DND-41 (cell line): ENCODE measurements at regions not wholly inside any gene's neighbourhood (a gene's known extent, or its start where the extent isn't known, plus 50 kb on each side); places are given as distances from the start of the nearest gene placed in this dataset.
"Not testable (repeated sequence)": the region's sequence is repeated elsewhere in the genome, so short reads cannot be mapped to it uniquely, and the experiment has no call there.

Experiments used
- ATAC-seq: fragments of 200-7000 bp; cut with Tn5 transposase; 3 replicates; pipeline ENCODE4 v1.9.1; 2021; ENCODE audit warnings: low read depth; ENCODE audit not compliant: insufficient read depth
- DNase-seq: peaks from one replicate; pipeline ENCODE4 v3.0.0-alpha.2; 2020
- H2AFZ ChIP-seq: 2 replicates; pipeline ENCODE4 v1.6.0; 2012; ENCODE audit warnings: low read depth, low read length
- H3K27ac ChIP-seq: 2 replicates; pipeline ENCODE4 v1.5.1; 2012; ENCODE audit warnings: low read length, inconsistent platforms
- H3K27me3 ChIP-seq: fragments of 200-600 bp; sonication (generic); 2 replicates; pipeline ENCODE4 v1.6.0; 2012; ENCODE audit warnings: low read length, mild to moderate bottlenecking, inconsistent platforms; ENCODE audit not compliant: insufficient read depth, poor library complexity
- H3K36me3 ChIP-seq: 2 replicates; pipeline ENCODE4 v1.5.1; 2012; ENCODE audit warnings: low read length, inconsistent platforms; ENCODE audit not compliant: insufficient read depth
- H3K4me1 ChIP-seq: 2 replicates; pipeline ENCODE4 v1.5.1; 2012; ENCODE audit warnings: mild to moderate bottlenecking, low read length; ENCODE audit not compliant: insufficient read depth
- H3K4me2 ChIP-seq: 2 replicates; pipeline ENCODE4 v1.6.0; 2012; ENCODE audit warnings: mild to moderate bottlenecking, moderate library complexity, low read length, inconsistent platforms; ENCODE audit not compliant: insufficient read depth
- H3K4me3 ChIP-seq, 2 experiments: fragments of 200-600 bp in 1 of 2; shearing (Covaris generic) in 1 of 2; 2 replicates each; pipeline ENCODE4 v1.5.1; 2012 to 2016; ENCODE audit warnings: inconsistent platforms in 2 of 2, low read length in 2 of 2, mild to moderate bottlenecking in 2 of 2, low read depth in 1 of 2, moderate library complexity in 1 of 2
- H3K79me2 ChIP-seq: 2 replicates; pipeline ENCODE4 v1.6.0; 2012; ENCODE audit warnings: low read length, inconsistent platforms; ENCODE audit not compliant: insufficient read depth
- H3K9ac ChIP-seq: 2 replicates; pipeline ENCODE4 v1.6.0; 2012; ENCODE audit warnings: low read depth, mild to moderate bottlenecking, inconsistent platforms, low read length, moderate library complexity
- H3K9me3 ChIP-seq: 2 replicates; pipeline ENCODE4 v1.5.1; 2012; ENCODE audit warnings: low read length, moderate library complexity, mild to moderate bottlenecking, inconsistent platforms; ENCODE audit not compliant: insufficient read depth, severe bottlenecking
- H4K20me1 ChIP-seq: 2 replicates; pipeline ENCODE4 v1.6.0; 2012; ENCODE audit warnings: low read length; ENCODE audit not compliant: insufficient read depth
- EZH2 ChIP-seq: IDR thresholded peaks from 3 replicates; pipeline ENCODE4 v1.6.1; 2012; ENCODE audit warnings: borderline replicate concordance, low read depth, mild to moderate bottlenecking, moderate library complexity, low read length, inconsistent platforms; ENCODE audit not compliant: severe bottlenecking
- TF ChIP-seq, protein P1 (sequence below): IDR thresholded peaks from 2 replicates; pipeline ENCODE4 v1.5.1; 2012; ENCODE audit warnings: borderline replicate concordance, low read length, moderate library complexity, mild to moderate bottlenecking; ENCODE audit not compliant: poor library complexity, severe bottlenecking; ENCODE audit errors: extremely low read depth

DNA sequence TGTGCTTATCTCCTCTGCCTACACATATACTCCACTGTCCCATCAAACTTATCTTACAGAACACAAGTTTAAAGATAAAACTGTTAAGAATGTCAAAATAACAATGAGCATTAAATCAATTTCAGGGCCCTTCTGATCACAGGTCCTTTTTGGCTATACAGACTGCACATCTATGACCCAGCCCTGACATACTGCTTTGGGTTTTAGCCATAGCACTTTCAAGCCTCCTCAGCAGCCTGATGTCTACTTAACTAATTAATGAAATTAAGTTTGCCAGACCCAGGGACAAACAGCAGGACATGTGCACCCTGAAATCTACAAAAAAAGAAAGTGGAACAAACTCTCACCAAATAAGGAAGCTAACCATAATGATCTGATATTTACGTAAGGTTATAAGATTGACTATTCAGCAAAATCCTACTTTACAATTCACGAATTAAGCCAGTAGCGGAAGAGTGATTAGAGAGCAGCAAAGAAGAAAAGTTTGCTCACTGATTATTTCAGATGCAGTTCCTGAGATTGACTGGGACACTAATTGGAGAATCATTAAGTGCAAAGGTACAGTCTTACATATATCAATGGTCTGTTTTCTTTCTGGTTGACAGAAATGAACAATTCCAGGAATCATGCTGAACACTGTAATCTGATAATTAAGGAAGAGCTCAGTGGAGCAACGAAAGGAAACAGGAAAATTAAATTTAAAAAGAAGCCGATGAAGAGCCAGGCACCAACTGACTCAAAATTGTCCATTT is 669.3 kb upstream of the LRRN3 start:
- ATAC-seq = no peak
- TF ChIP-seq EZH2 = no peak
- TF ChIP-seq, protein P1, sequence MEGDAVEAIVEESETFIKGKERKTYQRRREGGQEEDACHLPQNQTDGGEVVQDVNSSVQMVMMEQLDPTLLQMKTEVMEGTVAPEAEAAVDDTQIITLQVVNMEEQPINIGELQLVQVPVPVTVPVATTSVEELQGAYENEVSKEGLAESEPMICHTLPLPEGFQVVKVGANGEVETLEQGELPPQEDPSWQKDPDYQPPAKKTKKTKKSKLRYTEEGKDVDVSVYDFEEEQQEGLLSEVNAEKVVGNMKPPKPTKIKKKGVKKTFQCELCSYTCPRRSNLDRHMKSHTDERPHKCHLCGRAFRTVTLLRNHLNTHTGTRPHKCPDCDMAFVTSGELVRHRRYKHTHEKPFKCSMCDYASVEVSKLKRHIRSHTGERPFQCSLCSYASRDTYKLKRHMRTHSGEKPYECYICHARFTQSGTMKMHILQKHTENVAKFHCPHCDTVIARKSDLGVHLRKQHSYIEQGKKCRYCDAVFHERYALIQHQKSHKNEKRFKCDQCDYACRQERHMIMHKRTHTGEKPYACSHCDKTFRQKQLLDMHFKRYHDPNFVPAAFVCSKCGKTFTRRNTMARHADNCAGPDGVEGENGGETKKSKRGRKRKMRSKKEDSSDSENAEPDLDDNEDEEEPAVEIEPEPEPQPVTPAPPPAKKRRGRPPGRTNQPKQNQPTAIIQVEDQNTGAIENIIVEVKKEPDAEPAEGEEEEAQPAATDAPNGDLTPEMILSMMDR = no peak
- Histone ChIP-seq H3K9me3 (no peaks in the 10 kb centered on the region), H3K79me2 (no peaks in the 10 kb centered on the region), H3K4me2 (no peak overlapping the region), H4K20me1 (no peaks in the 10 kb centered on the region), H3K4me1 (no peaks in the 10 kb centered on the region), H3K27ac (no peak overlapping the region), H3K4me3 (no peak overlapping the region), H3K27me3 (no peaks in the 10 kb centered on the region), H3K9ac (no peak overlapping the region), H3K36me3 (peaks cover 2% of the 10 kb centered on the region; the same call in 1 of the 2 replicates), H2AFZ (no peak overlapping the region)
- DNase-seq = no peak

DNA sequence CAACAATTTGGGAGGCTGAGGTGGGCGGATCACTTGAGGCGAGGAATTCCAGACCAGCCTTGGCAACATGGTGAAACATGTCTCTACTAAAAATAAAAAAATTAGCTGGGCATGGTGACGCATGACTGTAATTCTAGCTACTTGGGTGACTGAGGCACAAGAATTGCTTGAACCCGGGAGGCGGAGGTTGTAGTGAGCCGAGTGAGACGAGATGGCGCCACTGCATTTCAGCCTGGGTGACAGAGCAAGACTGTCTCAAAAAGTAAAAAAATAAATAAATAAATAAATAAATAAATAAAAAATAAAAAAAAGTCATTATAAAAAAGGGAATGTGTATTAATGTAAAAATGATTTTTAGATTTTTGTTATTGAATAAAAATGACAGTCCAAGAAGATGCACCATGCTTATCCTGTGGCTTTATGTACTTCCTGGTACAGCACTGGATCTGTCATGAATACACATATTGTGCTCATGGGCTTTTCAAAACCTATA is 658.8 kb upstream of the LRRN3 start:
- H3K9ac ChIP-seq = no peak overlapping the region
- no peaks in the 10 kb centered on the region for H3K27me3 ChIP-seq
- H3K79me2 ChIP-seq = no peaks in the 10 kb centered on the region
- H3K9me3 ChIP-seq = peaks cover 5% of the 10 kb centered on the region
- TF ChIP-seq, protein P1 = no peak
- TF ChIP-seq EZH2 = no peak
- ATAC-seq = 0 out of 3 replicates have a peak, but pooled peaks have one; percentile 37
- no peak overlapping the region for H3K4me2 ChIP-seq
- H3K36me3 ChIP-seq = peaks cover 4% of the 10 kb centered on the region
- DNase-seq = no peak
- H3K4me1 ChIP-seq = no peaks in the 10 kb centered on the region
- no peak overlapping the region for H2AFZ ChIP-seq
- no peaks in the 10 kb centered on the region for H4K20me1 ChIP-seq
- no peak overlapping the region for H3K27ac ChIP-seq
- no peak overlapping the region for H3K4me3 ChIP-seq

- H3K36me3 ChIP-seq, H4K20me1 ChIP-seq, H3K27ac ChIP-seq, H3K27me3 ChIP-seq, ATAC-seq, H3K9ac ChIP-seq, DNase-seq, H3K4me1 ChIP-seq, H3K4me2 ChIP-seq, H3K4me3 ChIP-seq, H2AFZ ChIP-seq, H3K79me2 ChIP-seq, H3K9me3 ChIP-seq: not testable (repeated sequence)
These were observed 652.0 kb upstream of the LRRN3 start for GRCh38 chr7:110438926-110439325.

- no peak overlapping the region for H3K27ac ChIP-seq
- no peaks in the 10 kb centered on the region for H3K79me2 ChIP-seq
- ATAC-seq = peak; percentile 58; the same call in 1 of the 3 replicates
- peak; percentile 13 for DNase-seq
- H3K36me3 ChIP-seq = 0 out of 2 replicates have a peak, but pooled peaks cover 3% of the 10 kb centered on the region
- H3K9me3 ChIP-seq = no peaks in the 10 kb centered on the region
- no peaks in the 10 kb centered on the region for H3K4me1 ChIP-seq
- no peak overlapping the region for H3K4me2 ChIP-seq
- H3K9ac ChIP-seq = no peak overlapping the region
- no peak overlapping the region for H3K4me3 ChIP-seq
- H2AFZ ChIP-seq = no peak overlapping the region
- H3K27me3 ChIP-seq = no peaks in the 10 kb centered on the region
- no peaks in the 10 kb centered on the region for H4K20me1 ChIP-seq
- TF ChIP-seq, protein P1 = peak; percentile 48
- TF ChIP-seq EZH2 = no peak
These were observed 648.5 kb upstream of the LRRN3 start for GRCh38 chr7:110442381-110442837.
